ENCODE measurements at regions not wholly inside any gene's neighbourhood (a gene's known extent, or its start where the extent isn't known, plus 50 kb on each side); places are given as distances from the start of the nearest gene placed in this dataset.

DNA sequence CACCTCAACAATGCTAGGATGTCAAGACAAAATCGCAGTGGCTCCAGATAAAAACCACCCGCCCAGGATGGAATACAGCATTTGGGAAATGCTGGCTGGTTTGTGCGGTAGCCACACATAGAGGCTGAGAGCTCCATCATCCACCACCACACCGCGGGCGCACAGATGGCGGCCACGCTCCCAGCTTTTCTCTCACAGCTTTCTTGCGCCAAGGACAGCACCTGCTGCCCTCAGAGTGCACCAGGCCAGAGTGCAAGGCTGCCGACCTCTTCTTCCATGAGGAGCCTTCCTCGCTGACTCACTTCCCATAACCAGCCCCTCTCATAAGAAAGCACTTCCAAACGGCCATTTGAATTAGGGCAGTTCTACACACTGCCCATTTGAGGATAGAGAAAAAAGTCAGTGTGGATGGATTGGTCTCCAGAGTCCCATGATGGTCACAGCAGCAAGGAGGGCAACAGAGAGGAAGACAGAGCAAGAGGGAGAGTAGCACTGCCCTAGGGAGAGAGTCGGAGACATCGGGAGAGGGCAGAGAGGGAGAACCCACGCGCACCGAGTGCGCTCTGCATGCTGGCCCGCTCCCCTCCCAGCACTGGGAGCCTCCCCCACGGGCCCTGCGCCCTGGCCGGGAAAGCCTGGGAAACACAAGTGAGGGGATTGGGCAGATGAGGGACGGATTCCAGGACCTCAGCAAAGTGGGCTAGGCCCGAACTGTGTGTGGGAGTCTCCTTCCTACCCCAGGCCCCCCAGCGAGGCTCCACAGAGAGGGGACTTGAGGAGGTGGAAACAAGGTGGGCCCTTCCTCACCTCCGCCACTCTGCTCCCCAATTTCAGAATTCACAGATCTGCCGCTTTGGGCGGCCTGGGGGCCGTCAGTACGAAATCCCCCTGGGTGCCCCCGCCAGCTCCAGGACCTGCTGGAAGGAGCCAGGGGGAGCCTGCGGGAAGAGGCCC lies 156.9 kb downstream of the USP12 start:
- FAIRE-seq, result no peak
- no peak for DNase-seq (ENCODE audit: insufficient read length, low spot score)
- TF ChIP-seq SPI1 (IDR thresholded peaks at IDR 0.05; ENCODE audit: low read depth, low read length) (no peak), POLR2AphosphoS5 (IDR thresholded peaks at IDR 0.05; ENCODE audit: low read depth, low read length) (no peak), PAX5 (IDR thresholded peaks at IDR 0.05; ENCODE audit: insufficient read depth, low read length, severe bottlenecking) (no peak), POU2F2 (IDR thresholded peaks at IDR 0.05; ENCODE audit: low read depth, low read length) (no peak), TAF1 (IDR thresholded peaks at IDR 0.05; ENCODE audit: low read depth, low read length) (no peak), POLR2A (IDR thresholded peaks at IDR 0.05; ENCODE audit: low read depth, low read length) (no peak)

DNA sequence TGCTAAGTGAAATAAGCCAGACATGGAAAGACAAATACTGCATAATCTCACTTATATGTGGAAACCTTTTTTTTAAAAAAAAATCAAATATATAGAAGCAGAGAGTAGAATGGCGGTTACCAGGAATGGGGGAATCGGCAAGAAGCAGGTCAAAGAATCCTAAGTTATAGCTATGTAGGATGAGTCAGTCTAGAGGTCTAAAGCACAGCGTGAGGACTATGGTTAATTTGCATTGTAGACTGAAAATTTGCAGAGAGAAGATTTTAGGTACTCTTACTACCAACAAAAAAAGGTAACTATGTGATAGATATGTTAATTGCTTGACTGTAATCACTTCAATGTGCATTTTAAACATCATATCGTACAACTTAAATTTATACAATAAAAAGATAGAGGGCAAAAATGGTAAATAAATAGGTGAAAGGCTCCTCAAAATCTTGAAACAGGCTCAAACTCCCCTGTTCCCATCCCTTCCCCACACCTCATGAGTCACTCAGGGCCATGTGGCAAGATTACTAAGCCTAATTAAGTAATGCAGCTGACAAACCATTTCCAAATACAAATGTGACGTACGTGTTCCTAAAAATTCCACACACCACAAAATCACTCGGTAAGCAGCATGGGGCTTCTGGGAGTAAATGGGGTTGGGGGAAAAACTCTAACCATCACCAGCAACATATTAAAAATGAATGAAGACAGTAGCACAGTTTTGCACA lies 159.0 kb downstream of the USP12 start:
- DNase-seq (ENCODE audit: insufficient read length, low spot score) (no peak), FAIRE-seq (no peak)
- TF ChIP-seq POLR2A (IDR thresholded peaks at IDR 0.05; ENCODE audit: low read depth, low read length) (no peak), PAX5 (IDR thresholded peaks at IDR 0.05; ENCODE audit: insufficient read depth, low read length, severe bottlenecking) (no peak), SPI1 (IDR thresholded peaks at IDR 0.05; ENCODE audit: low read depth, low read length) (no peak), TAF1 (IDR thresholded peaks at IDR 0.05; ENCODE audit: low read depth, low read length) (no peak), POU2F2 (IDR thresholded peaks at IDR 0.05; ENCODE audit: low read depth, low read length) (no peak), POLR2AphosphoS5 (IDR thresholded peaks at IDR 0.05; ENCODE audit: low read depth, low read length) (no peak)

GRCh38 chr13:27011661-27012060 lies 159.9 kb downstream of the USP12 start:
- no peak for FAIRE-seq
- TF ChIP-seq POLR2AphosphoS5 (IDR thresholded peaks at IDR 0.05; ENCODE audit: low read depth, low read length) (no peak), PAX5 (IDR thresholded peaks at IDR 0.05; ENCODE audit: insufficient read depth, low read length, severe bottlenecking) (no peak), TAF1 (IDR thresholded peaks at IDR 0.05; ENCODE audit: low read depth, low read length) (no peak), SPI1 (IDR thresholded peaks at IDR 0.05; ENCODE audit: low read depth, low read length) (no peak), POU2F2 (IDR thresholded peaks at IDR 0.05; ENCODE audit: low read depth, low read length) (no peak), POLR2A (IDR thresholded peaks at IDR 0.05; ENCODE audit: low read depth, low read length) (no peak)
- DNase-seq (ENCODE audit: insufficient read length, low spot score), result no peak

GRCh38 chr13:27008733-27009132 lies 162.9 kb downstream of the USP12 start:
- TF ChIP-seq POLR2AphosphoS5 (IDR thresholded peaks at IDR 0.05; ENCODE audit: low read depth, low read length) (no peak), SPI1 (IDR thresholded peaks at IDR 0.05; ENCODE audit: low read depth, low read length) (no peak), TAF1 (IDR thresholded peaks at IDR 0.05; ENCODE audit: low read depth, low read length) (no peak), POU2F2 (IDR thresholded peaks at IDR 0.05; ENCODE audit: low read depth, low read length) (no peak), PAX5 (IDR thresholded peaks at IDR 0.05; ENCODE audit: insufficient read depth, low read length, severe bottlenecking) (no peak), POLR2A (IDR thresholded peaks at IDR 0.05; ENCODE audit: low read depth, low read length) (no peak)
- FAIRE-seq, result no peak
- DNase-seq (ENCODE audit: insufficient read length, low spot score), result no peak

DNA sequence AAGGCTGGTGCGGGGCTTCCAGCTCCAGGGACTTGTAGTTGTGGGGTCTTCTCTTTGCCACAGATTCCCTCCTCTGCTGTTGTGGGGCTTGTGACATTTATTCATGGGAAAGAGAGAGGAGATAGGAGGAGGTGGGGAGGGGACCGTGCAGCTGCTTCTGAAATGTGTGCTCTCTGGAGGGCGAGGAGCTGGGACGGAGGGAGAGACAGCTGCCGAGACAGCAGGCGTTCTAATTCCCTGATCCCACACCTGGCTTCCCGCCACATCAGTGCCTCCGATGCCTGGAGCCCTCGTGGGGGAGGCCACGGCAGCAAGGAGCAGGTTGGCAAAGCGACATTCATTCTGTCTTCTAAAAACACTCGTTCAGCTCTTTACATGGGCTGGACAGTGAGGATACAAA lies 164.4 kb downstream of the USP12 start:
- FAIRE-seq (no peak), DNase-seq (ENCODE audit: insufficient read length, low spot score) (no peak)
- TF ChIP-seq POLR2AphosphoS5 (IDR thresholded peaks at IDR 0.05; ENCODE audit: low read depth, low read length) (no peak), SPI1 (IDR thresholded peaks at IDR 0.05; ENCODE audit: low read depth, low read length) (no peak), POU2F2 (IDR thresholded peaks at IDR 0.05; ENCODE audit: low read depth, low read length) (no peak)

DNA sequence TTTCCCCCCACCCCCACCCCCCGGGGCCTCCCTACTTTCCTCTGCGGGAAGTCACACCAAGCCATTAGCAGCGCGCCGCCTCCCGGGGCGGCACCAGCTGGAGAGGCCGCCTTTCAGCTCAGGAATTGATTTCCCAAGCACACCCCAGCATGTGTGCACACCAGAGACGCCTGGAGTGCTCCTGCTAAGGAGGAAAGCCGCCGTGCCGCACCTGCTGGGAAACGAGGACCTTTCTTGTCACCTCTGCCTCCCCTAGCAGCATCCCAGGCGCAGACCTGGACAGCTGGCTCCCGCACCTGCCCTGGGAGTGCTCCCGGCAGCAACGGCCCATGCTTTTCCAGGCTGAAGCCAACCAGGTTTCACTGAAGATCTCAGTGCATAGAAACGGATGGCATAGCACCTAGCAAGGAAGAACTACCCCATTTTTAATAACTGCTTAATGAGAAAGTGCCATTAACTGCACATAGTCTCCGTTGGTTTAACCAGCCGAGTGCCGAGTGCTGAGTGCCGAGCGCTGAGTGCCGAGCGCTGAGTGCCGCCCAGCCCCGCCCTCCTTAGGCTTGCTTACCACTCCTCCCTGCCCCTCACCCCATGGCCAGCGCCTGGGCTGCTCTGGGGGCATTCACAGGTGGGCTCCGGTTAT lies 165.0 kb downstream of the USP12 start:
- no peak for TF ChIP-seq POU2F2 (IDR thresholded peaks at IDR 0.05; ENCODE audit: low read depth, low read length)
- no peak for TF ChIP-seq SPI1 (IDR thresholded peaks at IDR 0.05; ENCODE audit: low read depth, low read length)
- no peak for TF ChIP-seq TAF1 (IDR thresholded peaks at IDR 0.05; ENCODE audit: low read depth, low read length)
- no peak for TF ChIP-seq POLR2AphosphoS5 (IDR thresholded peaks at IDR 0.05; ENCODE audit: low read depth, low read length)
- no peak for TF ChIP-seq POLR2A (IDR thresholded peaks at IDR 0.05; ENCODE audit: low read depth, low read length)
- TF ChIP-seq PAX5 (IDR thresholded peaks at IDR 0.05; ENCODE audit: insufficient read depth, low read length, severe bottlenecking), result no peak
- DNase-seq (ENCODE audit: insufficient read length, low spot score), result no peak
- no peak for FAIRE-seq

DNA sequence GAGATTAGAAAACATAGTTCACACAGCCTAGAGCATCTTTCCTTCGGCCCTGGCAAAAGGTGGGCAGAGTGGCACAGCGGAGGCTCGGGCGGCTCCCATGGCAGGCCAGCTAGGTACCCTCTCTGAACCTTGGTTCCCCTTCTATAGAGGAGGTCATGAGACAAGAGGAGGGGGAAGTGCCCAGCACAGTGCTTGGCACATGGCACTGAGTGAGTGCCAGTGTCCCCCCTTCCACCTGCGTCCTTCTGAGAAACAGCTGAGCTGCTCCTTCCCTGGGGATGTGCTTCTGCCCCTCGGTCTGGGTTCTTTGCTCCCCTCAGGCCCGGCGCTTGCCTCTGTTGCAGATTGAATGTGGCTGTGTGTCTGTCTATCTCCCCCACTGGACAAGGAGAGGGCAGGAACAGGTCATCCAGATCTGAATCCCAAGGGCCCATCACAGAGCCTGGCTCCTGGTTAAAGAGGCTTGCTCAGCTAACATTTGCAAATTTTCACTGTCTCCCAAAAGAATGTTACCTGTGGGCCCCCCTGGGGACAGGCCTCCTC lies 165.6 kb downstream of the USP12 start:
- FAIRE-seq, result no peak
- no peak for DNase-seq (ENCODE audit: insufficient read length, low spot score)
- no peak for TF ChIP-seq POLR2AphosphoS5 (IDR thresholded peaks at IDR 0.05; ENCODE audit: low read depth, low read length)
- TF ChIP-seq POLR2A (IDR thresholded peaks at IDR 0.05; ENCODE audit: low read depth, low read length), result no peak
- TF ChIP-seq SPI1 (IDR thresholded peaks at IDR 0.05; ENCODE audit: low read depth, low read length), result no peak
- no peak for TF ChIP-seq TAF1 (IDR thresholded peaks at IDR 0.05; ENCODE audit: low read depth, low read length)
- no peak for TF ChIP-seq POU2F2 (IDR thresholded peaks at IDR 0.05; ENCODE audit: low read depth, low read length)
- TF ChIP-seq PAX5 (IDR thresholded peaks at IDR 0.05; ENCODE audit: insufficient read depth, low read length, severe bottlenecking), result no peak

GRCh38 chr13:27005556-27005955 lies 166.1 kb downstream of the USP12 start:
- TF ChIP-seq POU2F2 (IDR thresholded peaks at IDR 0.05; ENCODE audit: low read depth, low read length) (no peak), POLR2A (IDR thresholded peaks at IDR 0.05; ENCODE audit: low read depth, low read length) (no peak), POLR2AphosphoS5 (IDR thresholded peaks at IDR 0.05; ENCODE audit: low read depth, low read length) (no peak), SPI1 (IDR thresholded peaks at IDR 0.05; ENCODE audit: low read depth, low read length) (no peak), PAX5 (IDR thresholded peaks at IDR 0.05; ENCODE audit: insufficient read depth, low read length, severe bottlenecking) (no peak)
- FAIRE-seq, result no peak
- no peak for DNase-seq (ENCODE audit: insufficient read length, low spot score)

GRCh38 chr13:27004866-27005265 lies 166.7 kb downstream of the USP12 start:
- no peak for FAIRE-seq
- no peak for DNase-seq (ENCODE audit: insufficient read length, low spot score)
- no peak for TF ChIP-seq POLR2AphosphoS5 (IDR thresholded peaks at IDR 0.05; ENCODE audit: low read depth, low read length)
- no peak for TF ChIP-seq SPI1 (IDR thresholded peaks at IDR 0.05; ENCODE audit: low read depth, low read length)
- no peak for TF ChIP-seq PAX5 (IDR thresholded peaks at IDR 0.05; ENCODE audit: insufficient read depth, low read length, severe bottlenecking)
- no peak for TF ChIP-seq POLR2A (IDR thresholded peaks at IDR 0.05; ENCODE audit: low read depth, low read length)
- TF ChIP-seq TAF1 (IDR thresholded peaks at IDR 0.05; ENCODE audit: low read depth, low read length), result no peak
- no peak for TF ChIP-seq POU2F2 (IDR thresholded peaks at IDR 0.05; ENCODE audit: low read depth, low read length)
